ENCODE measurements at regions not wholly inside any gene's neighbourhood (a gene's known extent, or its start where the extent isn't known, plus 50 kb on each side); places are given as distances from the start of the nearest gene placed in this dataset.

GRCh38 chr1:88022516-88022915 is 661.6 kb upstream of the PKN2 start:
- ATAC-seq (replicated peaks) (no peak), DNase-seq (no peak)
- no peaks in the 10 kb centered on the region for H3K4me1 Mint-ChIP-seq
- H3K27me3 Mint-ChIP-seq = peaks cover 3 to 5% of the 10 kb centered on the region in 2 donors
- no peaks in the 10 kb centered on the region for H3K36me3 Mint-ChIP-seq
- no peak overlapping the region for H3K27ac Mint-ChIP-seq
- H3K4me3 Mint-ChIP-seq = no peak overlapping the region
- H3K9me3 Mint-ChIP-seq = peaks cover 0 to 2% of the 10 kb centered on the region in 2 donors

GRCh38 chr1:88029142-88029541 is 654.9 kb upstream of the PKN2 start:
- Mint-ChIP-seq H3K27me3 (peaks cover 12 to 19% of the 10 kb centered on the region in 2 donors), H3K4me3 (no peak overlapping the region), H3K4me1 (no peaks in the 10 kb centered on the region), H3K27ac (no peak overlapping the region), H3K36me3 (no peaks in the 10 kb centered on the region), H3K9me3 (peaks cover 0 to 2% of the 10 kb centered on the region in 2 donors)
- no peak for DNase-seq
- no peak for ATAC-seq (replicated peaks)

GRCh38 chr1:88029899-88030298 is 654.2 kb upstream of the PKN2 start:
- no peaks in the 10 kb centered on the region for H3K9me3 Mint-ChIP-seq
- no peak overlapping the region for H3K27ac Mint-ChIP-seq
- no peaks in the 10 kb centered on the region for H3K36me3 Mint-ChIP-seq
- ATAC-seq (replicated peaks) = no peak
- no peaks in the 10 kb centered on the region for H3K4me1 Mint-ChIP-seq
- DNase-seq = no peak
- H3K27me3 Mint-ChIP-seq = peaks cover 12 to 19% of the 10 kb centered on the region in 2 donors
- no peak overlapping the region for H3K4me3 Mint-ChIP-seq

GRCh38 chr1:88035578-88035977 is 648.5 kb upstream of the PKN2 start:
- H3K4me1 Mint-ChIP-seq = no peaks in the 10 kb centered on the region
- H3K27ac Mint-ChIP-seq = no peak overlapping the region
- DNase-seq (no peak), ATAC-seq (replicated peaks) (no peak)
- H3K27me3 Mint-ChIP-seq = no peaks in the 10 kb centered on the region
- H3K9me3 Mint-ChIP-seq = peaks cover 12 to 22% of the 10 kb centered on the region in 2 donors
- peaks cover 0 to 8% of the 10 kb centered on the region in 2 donors for H3K36me3 Mint-ChIP-seq
- no peak overlapping the region for H3K4me3 Mint-ChIP-seq

GRCh38 chr1:88036345-88037014 is 647.6 kb upstream of the PKN2 start:
- H3K9me3 Mint-ChIP-seq = peaks cover 12 to 22% of the 10 kb centered on the region in 2 donors

GRCh38 chr1:88039240-88039639 is 644.8 kb upstream of the PKN2 start:
- Mint-ChIP-seq H3K4me3 (no peak overlapping the region), H3K9me3 (peaks cover 12 to 22% of the 10 kb centered on the region in 2 donors), H3K36me3 (peaks cover 0 to 8% of the 10 kb centered on the region in 2 donors), H3K27ac (no peak overlapping the region), H3K4me1 (no peaks in the 10 kb centered on the region), H3K27me3 (peaks cover 0 to 4% of the 10 kb centered on the region in 2 donors)
- DNase-seq (no peak), ATAC-seq (replicated peaks) (no peak)

More at GRCh38 chr1:88036345-88037014, 647.6 kb upstream of the PKN2 start:
- Mint-ChIP-seq H3K4me3 (no peak overlapping the region), H3K27ac (no peak overlapping the region), H3K36me3 (peaks cover 0 to 8% of the 10 kb centered on the region in 2 donors), H3K4me1 (no peaks in the 10 kb centered on the region), H3K27me3 (peaks cover 0 to 4% of the 10 kb centered on the region in 2 donors)
- DNase-seq = no peak
- no peak for ATAC-seq (replicated peaks)

- Mint-ChIP-seq H3K9me3 (peaks cover 3 to 9% of the 10 kb centered on the region in 2 donors), H3K4me1 (no peaks in the 10 kb centered on the region), H3K27ac (no peak overlapping the region), H3K27me3 (peaks cover 0 to 9% of the 10 kb centered on the region in 2 donors), H3K36me3 (peaks cover 0 to 8% of the 10 kb centered on the region in 2 donors), H3K4me3 (no peak overlapping the region)
- ATAC-seq (replicated peaks) (no peak), DNase-seq (no peak)
Observed at GRCh38 chr1:88043834-88044233, 640.2 kb upstream of the PKN2 start.

GRCh38 chr1:88052167-88052566 is 631.9 kb upstream of the PKN2 start:
- Mint-ChIP-seq H3K9me3 (no peaks in the 10 kb centered on the region), H3K4me1 (no peaks in the 10 kb centered on the region), H3K27ac (no peak overlapping the region), H3K36me3 (no peaks in the 10 kb centered on the region), H3K27me3 (peaks cover 0 to 11% of the 10 kb centered on the region in 2 donors), H3K4me3 (no peak overlapping the region)
- DNase-seq = no peak
- ATAC-seq (replicated peaks) = no peak

- DNase-seq (no peak), ATAC-seq (replicated peaks) (no peak)
- H3K4me3 Mint-ChIP-seq = no peak overlapping the region
- peaks cover 0 to 7% of the 10 kb centered on the region in 2 donors for H3K27me3 Mint-ChIP-seq
- H3K27ac Mint-ChIP-seq = no peak overlapping the region
- H3K4me1 Mint-ChIP-seq = no peaks in the 10 kb centered on the region
- H3K9me3 Mint-ChIP-seq = no peaks in the 10 kb centered on the region
- H3K36me3 Mint-ChIP-seq = no peaks in the 10 kb centered on the region
Observed at GRCh38 chr1:88053065-88053464, 631.0 kb upstream of the PKN2 start.

- H3K36me3 Mint-ChIP-seq = no peaks in the 10 kb centered on the region
- H3K4me3 Mint-ChIP-seq = no peak overlapping the region
- no peaks in the 10 kb centered on the region for H3K9me3 Mint-ChIP-seq
- H3K27ac Mint-ChIP-seq = no peak overlapping the region
- ATAC-seq (replicated peaks) = no peak
- peaks cover 0 to 5% of the 10 kb centered on the region in 2 donors for H3K4me1 Mint-ChIP-seq
- no peak for DNase-seq
- peaks cover 5 to 7% of the 10 kb centered on the region in 2 donors for H3K27me3 Mint-ChIP-seq
Observed at GRCh38 chr1:88056881-88057280, 627.2 kb upstream of the PKN2 start.

- Mint-ChIP-seq H3K27me3 (peaks cover 5 to 7% of the 10 kb centered on the region in 2 donors), H3K4me1 (peaks cover 0 to 5% of the 10 kb centered on the region in 2 donors), H3K27ac (no peak overlapping the region), H3K4me3 (no peak overlapping the region), H3K36me3 (no peaks in the 10 kb centered on the region), H3K9me3 (no peaks in the 10 kb centered on the region)
- no peak for DNase-seq
- no peak for ATAC-seq (replicated peaks)
Observed at GRCh38 chr1:88058205-88058604, 625.9 kb upstream of the PKN2 start.

GRCh38 chr1:88060112-88060673 is 623.9 kb upstream of the PKN2 start:
- H3K36me3 Mint-ChIP-seq = no peaks in the 10 kb centered on the region
- H3K9me3 Mint-ChIP-seq = no peaks in the 10 kb centered on the region
- no peak overlapping the region for H3K4me3 Mint-ChIP-seq
- no peak overlapping the region for H3K27ac Mint-ChIP-seq
- DNase-seq = no peak
- ATAC-seq (replicated peaks) = no peak
- H3K27me3 Mint-ChIP-seq = peaks cover 0 to 5% of the 10 kb centered on the region in 2 donors
- H3K4me1 Mint-ChIP-seq = peaks cover 0 to 5% of the 10 kb centered on the region in 2 donors

GRCh38 chr1:88060750-88061491 is 623.2 kb upstream of the PKN2 start:
- ATAC-seq (replicated peaks) = no peak
- Mint-ChIP-seq H3K27me3 (peaks cover 0 to 5% of the 10 kb centered on the region in 2 donors), H3K4me1 (peaks cover 0 to 5% of the 10 kb centered on the region in 2 donors), H3K27ac (no peak overlapping the region), H3K4me3 (no peak overlapping the region), H3K36me3 (no peaks in the 10 kb centered on the region), H3K9me3 (no peaks in the 10 kb centered on the region)
- no peak for DNase-seq

- Mint-ChIP-seq H3K9me3 (no peaks in the 10 kb centered on the region), H3K4me1 (peaks cover 0 to 5% of the 10 kb centered on the region in 2 donors), H3K4me3 (no peak overlapping the region), H3K36me3 (no peaks in the 10 kb centered on the region), H3K27me3 (peaks cover 0 to 5% of the 10 kb centered on the region in 2 donors), H3K27ac (no peak overlapping the region)
- DNase-seq (peak; percentile 10), ATAC-seq (replicated peaks) (peak; percentile 83 to 85)
Observed at GRCh38 chr1:88061492-88062177, 622.4 kb upstream of the PKN2 start.

Data from stimulated activated naive B cell treated with anti-CD40 and anti-IgM and Interleukin-4, amounts not matched to agents 10 μg/mL and 1 μg/mL and 100 μg/mL, for 72 hours (primary cell).